Progenitor cell of endocrine pancreas (in vitro differentiated cells): ENCODE measurements at regions not wholly inside any gene's neighbourhood (a gene's known extent, or its start where the extent isn't known, plus 50 kb on each side); places are given as distances from the start of the nearest gene placed in this dataset.

Experiments
- DNase-seq: peaks from one replicate; pipeline ENCODE4 v3.0.0; 2021; ENCODE audit warnings: low spot score; ENCODE audit not compliant: unreplicated experiment
- H3K27ac Mint-ChIP-seq: 2 replicates; pipeline ENCODE4 v1.8.0; 2021; ENCODE audit warnings: mild to moderate bottlenecking, moderate library complexity, mixed read lengths
- H3K27me3 Mint-ChIP-seq: 2 replicates; pipeline ENCODE4 v1.8.0; 2021; ENCODE audit warnings: mixed read lengths
- H3K36me3 Mint-ChIP-seq: 2 replicates; pipeline ENCODE4 v1.8.0; 2022; ENCODE audit warnings: mixed read lengths; ENCODE audit not compliant: insufficient read depth
- H3K4me1 Mint-ChIP-seq: 2 replicates; pipeline ENCODE4 v1.8.0; 2021; ENCODE audit warnings: low read depth, mixed read lengths
- H3K4me3 Mint-ChIP-seq: 2 replicates; pipeline ENCODE4 v1.8.0; 2021; ENCODE audit warnings: low read depth, mild to moderate bottlenecking, moderate library complexity, mixed read lengths
- H3K9me3 Mint-ChIP-seq: 2 replicates; pipeline ENCODE4 v1.8.0; 2021; ENCODE audit warnings: low read depth, mixed read lengths
- TF ChIP-seq, protein P1 (sequence below): fragments of 200-600 bp; sonication (generic); IDR thresholded peaks from one replicate; pipeline ENCODE4 v1.5.0; 2021; ENCODE audit warnings: antibody characterized with exemption, mild to moderate bottlenecking; ENCODE audit not compliant: unreplicated experiment

- H3K9me3 Mint-ChIP-seq, result peaks cover 8% of the 10 kb centered on the region
- H3K4me1 Mint-ChIP-seq, result no peaks in the 10 kb centered on the region
- no peak overlapping the region for H3K4me3 Mint-ChIP-seq
- H3K36me3 Mint-ChIP-seq, result no peaks in the 10 kb centered on the region
- H3K27ac Mint-ChIP-seq, result no peak overlapping the region
- DNase-seq, result no peak
- TF ChIP-seq, protein P1, sequence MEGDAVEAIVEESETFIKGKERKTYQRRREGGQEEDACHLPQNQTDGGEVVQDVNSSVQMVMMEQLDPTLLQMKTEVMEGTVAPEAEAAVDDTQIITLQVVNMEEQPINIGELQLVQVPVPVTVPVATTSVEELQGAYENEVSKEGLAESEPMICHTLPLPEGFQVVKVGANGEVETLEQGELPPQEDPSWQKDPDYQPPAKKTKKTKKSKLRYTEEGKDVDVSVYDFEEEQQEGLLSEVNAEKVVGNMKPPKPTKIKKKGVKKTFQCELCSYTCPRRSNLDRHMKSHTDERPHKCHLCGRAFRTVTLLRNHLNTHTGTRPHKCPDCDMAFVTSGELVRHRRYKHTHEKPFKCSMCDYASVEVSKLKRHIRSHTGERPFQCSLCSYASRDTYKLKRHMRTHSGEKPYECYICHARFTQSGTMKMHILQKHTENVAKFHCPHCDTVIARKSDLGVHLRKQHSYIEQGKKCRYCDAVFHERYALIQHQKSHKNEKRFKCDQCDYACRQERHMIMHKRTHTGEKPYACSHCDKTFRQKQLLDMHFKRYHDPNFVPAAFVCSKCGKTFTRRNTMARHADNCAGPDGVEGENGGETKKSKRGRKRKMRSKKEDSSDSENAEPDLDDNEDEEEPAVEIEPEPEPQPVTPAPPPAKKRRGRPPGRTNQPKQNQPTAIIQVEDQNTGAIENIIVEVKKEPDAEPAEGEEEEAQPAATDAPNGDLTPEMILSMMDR, result no peak
- peaks cover 25% of the 10 kb centered on the region for H3K27me3 Mint-ChIP-seq
These were observed 91.3 kb upstream of the GZMB start for GRCh38 chr14:24725311-24725710.

DNA sequence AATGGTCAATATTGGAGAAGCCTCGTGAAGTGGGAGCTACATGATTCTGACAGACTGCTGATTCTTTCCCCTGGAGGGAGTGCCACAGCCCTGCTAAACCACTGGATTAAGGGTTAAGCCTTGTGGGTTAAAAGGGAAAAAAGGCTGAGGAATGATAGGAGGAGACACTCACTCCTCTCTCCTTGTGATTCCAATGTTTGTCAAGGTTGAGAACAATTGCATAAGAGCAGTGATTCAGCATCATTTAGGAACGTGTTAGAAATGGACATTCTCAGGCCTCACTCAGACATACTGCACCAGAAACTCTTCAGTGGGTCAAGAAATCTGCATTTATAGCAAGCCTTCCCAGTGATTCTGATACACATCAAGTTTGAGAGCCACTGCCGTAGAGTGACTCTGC, 87.8 kb upstream of the GZMB start:
- Mint-ChIP-seq H3K36me3 (no peaks in the 10 kb centered on the region), H3K9me3 (no peaks in the 10 kb centered on the region), H3K4me3 (no peak overlapping the region), H3K4me1 (no peaks in the 10 kb centered on the region), H3K27ac (no peak overlapping the region), H3K27me3 (peaks cover 11% of the 10 kb centered on the region)
- TF ChIP-seq, protein P1, result no peak
- no peak for DNase-seq

DNA sequence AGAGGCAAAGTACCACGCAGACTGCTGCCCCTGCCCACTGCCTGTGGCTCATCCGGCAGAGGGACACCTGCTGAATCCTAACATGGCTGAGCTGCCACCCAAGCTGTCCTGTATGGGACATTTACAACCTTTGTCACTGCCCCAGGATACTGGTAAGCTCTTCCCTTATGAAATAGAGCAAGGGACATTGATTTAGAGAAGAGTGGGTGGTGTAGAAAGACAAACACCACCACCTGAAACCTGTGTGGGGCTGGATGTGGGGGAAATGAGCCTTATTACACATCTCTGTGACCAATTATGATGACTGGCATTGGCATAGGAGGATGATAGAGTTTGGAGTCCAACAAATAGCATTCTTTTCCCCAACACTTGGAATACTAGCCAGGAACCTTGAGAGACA, 81.2 kb upstream of the GZMB start:
- Mint-ChIP-seq H3K27me3 (peaks cover 24% of the 10 kb centered on the region), H3K4me3 (no peak overlapping the region), H3K27ac (no peak overlapping the region), H3K9me3 (no peaks in the 10 kb centered on the region), H3K4me1 (peaks cover 7% of the 10 kb centered on the region), H3K36me3 (no peaks in the 10 kb centered on the region)
- TF ChIP-seq, protein P1, result no peak
- no peak for DNase-seq

GRCh38 chr14:24713404-24713803, 79.4 kb upstream of the GZMB start:
- Mint-ChIP-seq H3K27ac (no peak overlapping the region), H3K4me3 (no peak overlapping the region), H3K36me3 (no peaks in the 10 kb centered on the region), H3K27me3 (peaks cover 28% of the 10 kb centered on the region), H3K9me3 (no peaks in the 10 kb centered on the region), H3K4me1 (peaks cover 7% of the 10 kb centered on the region)
- TF ChIP-seq, protein P1, result no peak
- DNase-seq, result no peak

DNA sequence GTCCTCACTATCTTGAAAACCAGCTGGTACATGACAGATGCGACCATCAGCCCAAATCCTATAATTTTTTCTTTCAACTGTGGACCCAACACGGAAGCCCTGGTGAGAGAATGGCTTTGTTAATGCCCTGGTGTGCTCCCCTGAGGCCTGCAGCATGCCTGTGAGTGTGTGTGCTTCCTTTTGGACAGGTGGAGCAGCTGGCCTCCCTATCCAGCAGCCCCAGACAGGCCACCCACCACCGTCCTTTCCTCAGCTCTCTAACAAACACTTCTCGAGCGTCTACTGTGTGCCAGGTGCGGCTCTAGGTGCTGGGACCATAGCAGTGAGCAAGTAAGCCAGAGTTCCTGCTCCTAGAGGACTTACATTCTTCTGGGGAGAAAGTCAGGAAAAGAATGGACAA, 78.9 kb upstream of the GZMB start:
- no peaks in the 10 kb centered on the region for H3K9me3 Mint-ChIP-seq
- peaks cover 28% of the 10 kb centered on the region for H3K27me3 Mint-ChIP-seq
- H3K27ac Mint-ChIP-seq, result no peak overlapping the region
- no peak overlapping the region for H3K4me3 Mint-ChIP-seq
- DNase-seq, result no peak
- TF ChIP-seq, protein P1, result no peak
- no peaks in the 10 kb centered on the region for H3K36me3 Mint-ChIP-seq
- peaks cover 7% of the 10 kb centered on the region for H3K4me1 Mint-ChIP-seq
